ENCODE measurements at regions not wholly inside any gene's neighbourhood (a gene's known extent, or its start where the extent isn't known, plus 50 kb on each side); places are given as distances from the start of the nearest gene placed in this dataset.

DNA sequence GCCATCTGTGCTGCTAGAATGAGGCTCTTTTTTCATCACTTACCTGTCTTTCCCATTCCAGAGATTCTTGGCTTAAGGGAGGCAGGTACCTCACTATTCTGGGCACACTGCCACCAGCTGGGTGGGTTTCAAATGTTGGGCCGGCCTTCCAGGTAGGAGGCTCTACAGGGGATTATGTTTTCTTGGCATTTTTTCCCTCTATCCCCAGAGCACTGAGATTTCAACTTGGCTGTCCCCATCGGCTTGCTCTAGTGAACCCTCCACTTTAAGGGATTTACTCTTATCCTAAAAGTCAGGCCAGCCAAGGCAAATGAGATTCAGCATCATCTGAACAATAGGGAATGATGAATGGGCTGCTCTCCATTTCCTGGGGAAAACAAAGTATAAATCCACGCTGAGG, 710.1 kb upstream of the CELF2 start:
- ATAC-seq = no peak
- DNase-seq = no peak

DNA sequence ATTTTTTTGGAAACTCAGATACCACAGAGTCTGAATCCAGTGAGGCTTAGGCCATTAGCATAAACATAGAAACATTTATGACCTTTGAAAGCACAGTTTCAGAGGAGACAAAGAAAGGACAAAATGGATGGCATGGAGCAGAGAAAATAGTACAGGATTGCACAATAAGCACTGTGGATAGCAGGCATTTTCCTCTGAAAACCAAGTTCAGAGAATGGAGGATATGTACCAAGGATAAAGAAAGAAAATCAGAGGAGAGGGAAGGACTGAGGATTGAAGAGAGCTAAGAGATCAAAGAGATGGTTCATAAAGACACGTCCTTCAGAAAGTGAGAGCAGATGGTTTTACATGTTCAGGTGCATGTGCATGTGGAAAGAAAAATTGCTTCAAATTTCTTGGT, 707.2 kb upstream of the CELF2 start:
- ATAC-seq (no peak), DNase-seq (no peak)

DNA sequence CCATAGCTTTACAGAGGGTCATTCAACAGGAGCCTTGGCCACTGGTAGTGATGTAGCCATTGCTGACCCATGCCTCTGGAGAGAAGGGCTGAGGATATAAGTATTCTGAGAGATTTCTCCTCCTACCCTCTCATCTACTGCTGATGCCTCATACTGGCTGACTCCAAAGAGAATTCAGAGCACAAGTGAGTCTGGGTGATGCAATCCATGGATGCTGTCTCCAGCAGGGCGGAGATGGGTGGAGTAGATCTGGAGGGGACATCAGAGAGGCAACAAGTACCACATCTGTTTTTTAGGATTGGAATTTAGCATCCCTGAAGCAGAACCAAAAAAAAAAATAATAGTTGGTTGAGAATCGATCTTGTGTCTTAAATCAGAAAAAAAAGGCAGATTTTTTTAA, 705.7 kb upstream of the CELF2 start:
- DNase-seq (no peak), ATAC-seq (no peak)

DNA sequence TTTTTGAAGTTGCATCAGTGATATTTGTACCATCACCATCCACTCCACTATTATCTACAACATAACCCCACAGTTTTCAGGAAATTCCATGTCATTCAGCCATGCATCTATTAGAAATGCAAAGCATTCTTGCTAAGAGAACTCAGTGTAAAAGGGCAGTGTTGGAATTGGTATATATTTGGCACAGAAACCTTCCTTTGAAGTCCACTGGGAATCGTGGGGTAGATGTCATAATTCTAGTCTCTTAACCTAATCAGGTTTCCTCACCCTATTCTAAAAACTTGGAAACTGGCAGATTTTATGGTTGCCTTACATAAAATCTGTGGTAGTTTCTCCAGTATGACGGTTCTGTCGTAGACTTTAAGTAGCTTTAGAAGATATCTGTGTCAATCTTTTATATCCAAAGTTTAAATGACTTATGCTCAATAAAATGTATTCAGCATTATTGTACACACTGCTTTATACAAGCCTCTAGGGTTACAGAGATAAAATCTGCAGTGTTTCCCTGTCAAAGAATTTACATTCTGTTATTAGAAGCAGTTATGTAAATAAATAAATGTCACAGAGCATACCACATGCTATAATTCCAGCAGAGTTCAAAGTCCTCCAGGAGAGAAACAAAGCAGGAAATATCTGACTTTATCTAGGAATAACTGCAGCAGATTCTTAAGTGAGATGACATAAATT, 704.4 kb upstream of the CELF2 start:
- no peak for DNase-seq
- no peak for ATAC-seq

DNA sequence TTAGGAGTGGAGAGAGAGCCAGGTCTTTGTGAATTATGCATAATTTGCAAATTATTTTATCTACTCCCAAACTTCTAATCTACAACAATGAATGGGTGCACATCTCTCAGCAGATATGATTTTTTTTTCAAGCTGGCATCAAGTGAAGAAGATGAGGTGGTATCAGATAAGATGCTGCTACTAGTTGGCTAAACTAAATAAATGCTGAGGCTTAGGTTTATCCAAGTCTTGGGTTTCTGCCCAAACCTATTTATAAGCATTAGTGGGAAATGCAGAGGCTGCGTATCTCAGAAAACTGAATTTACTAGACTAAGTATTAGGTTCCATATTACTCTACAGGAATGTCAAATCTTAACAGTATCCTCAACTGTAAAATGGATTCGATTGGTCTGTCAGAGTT, 703.0 kb upstream of the CELF2 start:
- DNase-seq (no peak), ATAC-seq (no peak)

DNA sequence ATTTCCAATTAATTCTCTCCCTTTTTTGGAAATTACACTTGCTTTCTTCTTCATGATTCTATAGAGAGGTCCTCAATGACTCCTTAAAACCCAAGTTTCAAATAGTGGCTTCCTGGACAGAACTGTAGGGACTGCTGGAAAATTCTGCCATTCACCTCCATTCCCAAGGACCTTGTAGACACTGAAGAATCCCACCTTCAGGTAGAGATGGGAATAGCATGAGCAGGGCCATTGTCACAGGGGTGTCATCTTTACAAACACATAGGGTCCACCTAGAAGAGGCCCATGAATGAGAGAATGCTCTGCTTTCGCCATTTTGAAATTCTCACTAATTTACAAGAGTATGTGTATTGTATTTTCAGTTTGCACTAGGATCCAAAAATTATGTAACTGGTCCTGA, 701.7 kb upstream of the CELF2 start:
- ATAC-seq (no peak), DNase-seq (no peak)

DNA sequence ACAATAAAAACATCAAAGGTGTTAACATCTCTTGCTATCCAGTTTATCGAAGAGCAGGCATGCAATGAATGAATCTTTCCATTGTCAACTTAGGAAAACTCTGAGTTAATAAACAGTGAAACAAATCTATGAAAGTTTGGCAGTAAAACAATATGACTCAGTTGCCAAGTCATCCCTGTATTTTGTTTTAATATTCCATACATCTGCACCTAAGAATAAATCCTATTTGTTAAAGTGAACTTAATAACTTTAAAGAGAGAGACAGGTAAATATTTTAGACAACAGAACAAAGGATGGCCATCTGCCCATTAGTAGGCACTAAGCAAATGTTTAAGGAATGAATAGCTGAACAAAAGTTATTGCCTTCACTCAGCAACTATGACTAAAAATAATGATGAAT, 700.5 kb upstream of the CELF2 start:
- DNase-seq (no peak), ATAC-seq (no peak)

DNA sequence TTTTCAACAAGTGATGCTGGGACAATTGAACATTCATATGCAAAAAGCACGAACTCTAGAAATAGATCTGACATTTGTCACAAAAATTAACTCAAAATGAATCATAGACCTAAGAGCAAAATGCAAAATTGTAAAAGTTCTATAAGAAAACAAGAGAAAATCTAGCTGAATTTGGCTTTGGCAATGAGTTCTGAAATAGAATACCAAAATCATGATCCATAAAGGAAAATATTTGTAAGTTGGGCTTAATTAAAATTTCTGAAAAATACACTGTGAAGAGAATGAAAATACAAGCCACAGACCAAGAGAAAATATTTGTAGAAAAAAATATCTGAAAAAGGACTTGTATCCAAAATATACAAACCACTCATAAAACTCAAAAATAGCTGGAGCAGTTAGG, 698.8 kb upstream of the CELF2 start:
- no peak for DNase-seq
- ATAC-seq = no peak

DNA sequence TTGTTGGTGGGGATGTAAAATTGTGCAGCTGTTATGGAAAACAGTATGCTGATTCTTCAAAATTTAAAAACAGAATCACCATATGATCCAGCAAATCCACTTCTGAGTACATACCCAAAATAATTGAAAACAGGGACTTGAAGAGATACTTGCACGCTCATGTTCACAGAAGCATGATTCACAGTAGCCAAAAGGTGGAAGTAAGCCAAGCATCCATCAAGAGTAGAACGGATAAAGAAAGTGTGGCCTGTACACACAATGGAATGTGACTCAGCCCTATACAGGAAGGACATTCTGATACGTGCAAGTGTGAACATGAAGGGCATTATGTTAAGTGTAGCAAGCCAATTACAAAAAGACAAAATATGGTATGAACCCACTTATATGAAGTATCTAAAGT, 696.7 kb upstream of the CELF2 start:
- ATAC-seq (no peak), DNase-seq (no peak)

DNA sequence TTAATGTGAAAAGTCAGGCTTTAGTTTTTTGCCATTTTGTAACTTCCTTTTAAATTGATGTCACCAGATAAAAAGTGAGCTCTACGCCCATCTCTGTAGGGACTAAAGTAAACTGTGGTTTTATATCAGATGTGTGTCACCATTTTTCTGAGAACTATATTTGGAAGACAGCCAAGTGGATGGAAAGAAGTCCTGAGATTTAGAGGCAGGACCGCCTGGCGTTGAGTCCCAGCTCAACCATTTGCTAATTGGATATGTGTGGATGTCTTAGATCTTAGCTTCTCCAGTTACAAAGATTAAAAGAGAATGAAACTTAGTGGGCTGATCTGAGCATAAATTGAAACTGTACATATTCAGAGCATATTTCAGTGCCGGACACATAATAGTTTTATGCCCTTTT, 691.6 kb upstream of the CELF2 start:
- ATAC-seq = no peak

DNA sequence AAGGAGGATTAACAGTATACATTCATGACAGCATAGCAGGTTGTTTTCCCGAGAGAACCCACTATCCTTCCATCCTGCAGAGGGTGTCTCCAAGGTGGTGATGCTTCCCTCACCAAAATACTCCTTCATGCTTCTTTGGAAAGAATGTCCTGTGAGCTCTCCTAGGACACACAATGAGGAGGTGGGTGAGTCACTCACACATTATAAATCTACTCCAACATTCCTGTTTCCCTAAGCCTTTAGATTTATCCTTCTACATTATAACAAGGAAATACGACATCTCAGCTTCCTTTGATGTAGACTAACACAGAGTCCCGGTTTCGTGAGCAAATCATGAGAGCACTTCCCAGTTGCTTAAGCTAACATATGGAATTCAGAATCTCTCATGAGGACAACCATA, 689.7 kb upstream of the CELF2 start:
- DNase-seq = no peak
- no peak for ATAC-seq

More for the DNA sequence above, 691.6 kb upstream of the CELF2 start:
- no peak for DNase-seq

DNA sequence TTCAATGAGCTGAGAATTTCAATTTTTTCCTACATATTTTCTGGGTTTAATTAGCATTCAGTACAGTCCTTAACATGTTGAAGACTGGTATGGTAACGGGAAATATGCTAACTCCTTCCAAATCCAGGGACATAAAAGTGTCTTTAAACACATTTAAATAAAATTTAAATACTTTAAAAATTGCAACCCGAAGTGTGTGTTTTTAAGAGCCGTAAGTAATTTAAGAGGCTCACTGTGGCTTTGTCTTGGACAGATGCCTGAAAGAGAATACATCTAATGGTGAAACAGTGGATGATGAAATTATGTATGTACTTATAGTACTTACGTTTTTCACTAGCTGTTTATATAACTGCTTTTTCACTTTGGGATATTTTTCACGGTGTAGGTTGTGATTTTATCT, 687.3 kb upstream of the CELF2 start:
- ATAC-seq (no peak), DNase-seq (no peak)

DNA sequence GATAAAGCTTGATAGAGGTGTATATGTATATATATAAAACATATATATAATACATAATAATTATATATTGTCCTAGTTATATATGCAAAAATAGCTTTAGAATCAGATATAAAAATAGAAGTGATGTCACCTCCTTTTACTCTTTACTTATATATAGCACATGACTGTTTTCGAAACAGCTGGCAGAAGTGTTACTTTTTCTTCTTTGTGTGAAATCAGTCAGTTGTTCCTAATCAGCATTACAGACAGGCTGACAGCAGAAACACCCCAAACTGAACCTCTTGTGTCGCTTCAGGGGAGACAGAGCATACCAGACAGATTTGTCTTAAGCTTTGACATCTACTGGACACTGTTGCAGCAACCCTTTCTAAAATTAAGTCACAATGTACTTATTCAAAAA, 684.9 kb upstream of the CELF2 start:
- no peak for ATAC-seq

DNA sequence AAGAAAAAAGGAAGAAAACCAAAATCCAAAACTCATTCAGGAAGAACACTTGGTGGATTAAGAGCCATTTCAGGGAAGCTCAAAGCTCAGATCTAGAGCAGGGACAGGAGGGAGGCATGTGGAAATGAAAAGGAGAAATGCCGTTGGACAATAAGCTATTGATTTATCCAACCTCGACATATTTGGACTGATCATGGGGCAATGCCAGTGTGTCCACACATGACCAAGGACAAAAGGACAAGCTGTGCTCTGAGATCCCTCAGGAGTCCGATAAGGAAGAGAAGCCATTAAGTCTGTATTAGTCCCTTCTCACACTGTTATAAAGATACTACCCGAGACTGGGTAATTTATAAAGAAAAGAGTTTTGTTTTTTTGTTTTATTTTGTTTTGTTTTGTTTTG, 684.0 kb upstream of the CELF2 start:
- ATAC-seq (no peak), DNase-seq (no peak)

More for the DNA sequence above, 684.9 kb upstream of the CELF2 start:
- no peak for DNase-seq

DNA sequence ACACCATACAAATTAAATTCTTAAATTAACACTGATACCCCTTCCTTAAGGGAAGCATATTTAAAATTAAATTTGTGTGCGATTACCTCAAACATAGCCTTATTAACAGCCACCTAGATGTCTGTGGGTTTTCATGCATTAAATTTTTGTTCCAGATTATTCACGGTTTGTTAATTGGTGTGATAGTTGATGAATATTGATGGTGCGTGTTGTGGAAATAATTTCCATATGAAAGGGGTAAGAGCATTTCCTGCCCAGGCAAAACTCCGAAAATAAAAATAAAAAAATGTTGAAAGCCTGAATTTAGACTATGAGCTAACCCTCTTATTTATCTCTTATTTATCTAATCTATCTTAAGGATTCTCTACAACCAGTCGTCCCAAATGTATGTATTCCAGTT, 679.3 kb upstream of the CELF2 start:
- DNase-seq (no peak), ATAC-seq (no peak)

DNA sequence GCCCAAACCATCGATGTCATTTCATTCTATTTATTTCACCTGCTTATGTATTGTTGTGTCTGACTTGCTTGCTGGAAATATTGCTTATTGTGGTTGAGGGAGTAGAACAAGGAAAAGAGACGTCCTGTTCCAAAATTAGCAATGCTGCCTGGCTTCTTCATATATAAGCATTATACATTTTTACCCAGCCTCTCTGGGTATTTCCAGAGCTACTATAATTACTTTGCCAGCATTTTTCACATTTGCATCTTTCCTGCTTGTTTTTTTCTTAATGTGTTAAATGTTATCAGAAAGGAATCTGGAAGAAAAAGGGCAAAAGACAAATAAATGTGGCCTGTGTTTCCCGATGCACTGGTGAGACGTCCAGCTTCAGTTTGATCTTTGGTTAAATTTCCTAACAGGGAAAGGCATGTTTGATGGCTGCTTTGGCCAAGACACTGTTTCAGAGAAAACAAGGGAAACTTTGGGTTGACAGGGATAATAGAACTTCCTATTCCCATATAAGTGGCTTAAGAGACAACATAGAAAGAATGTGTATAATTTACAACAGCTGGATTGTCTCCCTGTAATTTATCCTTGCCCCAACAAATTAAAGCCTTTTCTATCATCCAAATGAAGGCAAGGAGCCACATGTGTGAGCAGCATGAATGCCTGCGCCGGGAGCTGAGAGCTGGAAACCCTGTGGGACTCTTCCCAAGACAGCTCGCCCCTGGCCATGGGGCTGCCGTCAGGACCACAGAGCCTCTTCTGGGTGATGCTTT, 671.1 kb upstream of the CELF2 start:
- ATAC-seq (no peak), DNase-seq (no peak)

DNA sequence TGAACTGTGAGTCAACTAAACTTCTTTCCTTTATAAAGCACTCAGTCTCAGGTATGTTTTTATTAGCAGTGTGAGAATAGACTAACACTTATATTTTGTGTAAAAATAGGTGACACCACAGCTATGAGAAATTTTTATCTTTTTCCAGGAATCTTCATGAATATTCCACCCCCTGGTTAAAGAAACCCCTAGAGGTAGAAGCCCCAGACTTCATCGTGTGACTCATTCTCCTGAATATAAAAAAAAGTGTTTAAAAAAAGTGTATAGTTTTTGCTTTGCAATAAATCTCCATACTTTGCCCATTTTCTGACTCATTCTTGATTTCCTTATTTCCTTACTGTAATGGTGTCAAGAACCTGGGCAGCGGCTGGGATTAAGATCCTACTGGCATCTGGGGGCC, 667.6 kb upstream of the CELF2 start:
- ATAC-seq (no peak), DNase-seq (no peak)

DNA sequence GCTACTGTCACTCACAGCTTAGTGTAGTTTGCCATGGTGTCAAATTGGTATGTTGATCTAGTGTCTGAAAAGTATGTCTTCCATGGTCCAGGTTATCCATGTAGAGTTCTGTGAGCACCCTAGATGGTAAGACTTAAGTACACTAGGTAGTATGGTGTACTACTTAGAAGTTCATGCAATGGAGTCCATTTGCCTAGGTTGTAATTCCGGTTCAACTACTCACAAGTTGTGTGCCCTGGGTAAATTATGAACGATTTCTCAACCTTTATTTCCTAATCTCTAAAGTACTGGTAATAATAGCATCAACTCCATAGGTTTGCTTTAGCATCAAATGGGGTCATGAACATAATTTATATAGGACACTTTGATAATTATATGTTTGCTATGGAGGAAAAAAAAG, 666.2 kb upstream of the CELF2 start:
- ATAC-seq = no peak

DNA sequence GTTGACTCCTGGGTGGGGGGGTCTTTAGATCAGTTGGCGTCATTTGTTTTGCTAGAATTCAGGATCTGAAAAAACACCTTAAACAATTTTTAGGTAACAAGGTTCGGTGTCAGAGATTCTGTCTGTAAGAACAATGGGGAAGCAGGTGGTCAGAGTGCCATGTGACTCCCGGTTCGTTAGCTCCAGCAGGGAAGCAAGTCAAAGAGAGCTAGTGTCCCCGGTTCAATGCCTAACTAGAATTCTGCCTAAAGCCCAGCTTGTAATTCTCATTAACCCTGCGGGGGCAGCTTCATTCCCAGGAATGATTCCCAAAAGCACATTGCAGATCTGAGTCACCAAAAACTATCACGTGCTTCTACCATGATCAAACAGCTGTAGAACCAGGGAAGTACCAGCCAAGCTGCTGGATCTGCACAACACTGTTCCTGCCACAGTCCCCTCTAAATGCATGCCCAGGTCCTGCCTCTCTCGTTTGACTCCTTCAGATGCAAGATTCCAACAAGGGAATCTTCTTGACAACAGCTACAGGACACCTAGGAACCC, 664.3 kb upstream of the CELF2 start:
- DNase-seq = no peak
- ATAC-seq = no peak

More for the DNA sequence above, 666.2 kb upstream of the CELF2 start:
- DNase-seq = no peak

DNA sequence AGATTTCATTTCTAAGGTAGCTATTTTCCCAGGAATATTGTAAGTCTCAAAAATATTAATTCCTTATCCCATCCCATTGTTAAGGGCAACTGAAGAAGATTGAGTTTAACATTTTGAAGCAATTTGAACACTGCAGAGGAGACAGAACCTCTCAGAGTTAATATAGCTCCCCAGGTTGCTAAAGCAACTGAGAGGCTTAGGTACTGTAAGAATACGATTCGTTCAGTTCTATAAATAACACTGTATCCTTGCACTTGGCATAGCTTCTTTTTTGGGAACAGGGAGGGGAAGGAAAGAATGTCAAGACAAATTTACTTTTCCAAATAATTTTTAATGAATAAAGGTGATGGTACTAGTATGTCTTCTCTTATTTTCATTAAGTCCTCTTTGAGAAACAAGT, 658.4 kb upstream of the CELF2 start:
- no peak for DNase-seq
- ATAC-seq = no peak

DNA sequence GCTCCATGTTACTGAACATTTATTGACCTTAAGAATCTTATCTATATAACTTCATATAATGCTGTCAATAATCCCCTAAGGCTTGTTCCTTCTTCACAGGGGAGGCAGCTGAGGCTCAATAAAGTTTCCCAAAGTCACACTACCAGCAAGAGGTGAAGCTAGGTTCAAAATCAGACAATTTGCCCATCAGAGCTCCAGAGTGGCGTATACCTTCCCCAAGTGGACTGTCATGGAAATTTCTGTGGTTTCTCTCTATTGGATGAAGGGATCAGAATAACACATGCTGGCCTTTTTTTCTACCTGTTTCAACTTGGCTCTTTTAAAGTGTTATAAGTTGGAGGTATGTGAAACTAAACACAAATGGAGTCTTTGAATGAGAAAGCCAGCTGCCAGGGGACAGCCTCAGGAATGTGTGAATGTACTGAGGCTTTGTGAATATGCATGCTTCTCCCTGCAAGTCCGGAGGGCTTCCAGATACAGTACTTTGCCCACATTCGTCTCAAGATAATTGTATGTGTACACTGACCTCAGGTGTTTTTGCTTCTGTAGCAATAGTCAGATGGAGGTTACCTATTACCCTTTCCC, 656.3 kb upstream of the CELF2 start:
- no peak for ATAC-seq

DNA sequence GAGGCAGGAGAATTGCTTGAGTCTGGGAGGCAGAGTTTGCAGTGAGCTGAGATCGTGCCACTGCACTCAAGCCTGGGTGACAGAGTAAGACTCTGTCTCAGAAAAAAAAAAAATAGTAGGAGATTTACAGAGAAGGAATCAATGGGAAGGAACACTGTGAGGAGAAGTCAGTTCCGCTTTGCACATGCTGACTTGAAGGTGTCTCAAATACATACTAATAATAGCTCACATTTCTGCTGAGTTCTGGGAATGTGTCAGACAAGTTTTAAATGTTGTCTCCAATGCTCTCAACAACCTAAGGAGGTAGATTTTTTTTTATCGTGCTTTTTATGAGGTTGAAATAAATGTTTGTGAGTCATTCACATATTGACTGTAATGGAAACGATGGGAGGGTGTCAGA, 654.9 kb upstream of the CELF2 start:
- ATAC-seq (no peak), DNase-seq (no peak)

More for the DNA sequence above, 656.3 kb upstream of the CELF2 start:
- no peak for DNase-seq

DNA sequence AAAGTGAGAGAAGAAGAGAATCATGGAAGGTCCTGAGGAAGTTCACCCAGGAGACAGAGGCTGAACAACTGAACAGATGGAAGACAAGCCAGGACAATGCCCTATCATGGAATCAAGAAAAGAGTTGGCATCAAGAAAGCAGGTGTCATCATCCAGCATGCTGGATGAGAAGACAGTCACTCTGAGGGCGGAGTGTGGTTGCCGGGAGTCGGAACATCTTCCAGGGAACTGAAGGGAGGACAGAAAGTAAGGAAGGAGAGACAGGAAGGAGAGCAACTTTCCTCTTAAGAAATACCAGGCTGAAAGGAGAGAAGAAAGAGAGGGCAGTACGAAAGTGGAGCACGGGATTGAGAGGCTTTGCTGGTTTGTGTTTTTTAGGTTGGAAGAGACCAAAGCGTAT, 654.5 kb upstream of the CELF2 start:
- no peak for ATAC-seq
- no peak for DNase-seq

Measured in stimulated activated naive CD8-positive, alpha-beta T cell treated with anti-CD3 and anti-CD28 coated beads, Interleukin-15, Interleukin-2, amounts not matched to agents 100 U/mL and 50 U/mL, for 24 hours (primary cell).